GM21576 (cell line): ENCODE measurements at regions not wholly inside any gene's neighbourhood (a gene's known extent, or its start where the extent isn't known, plus 50 kb on each side); places are given as distances from the start of the nearest gene placed in this dataset.
"Not testable (repeated sequence)": the region's sequence is repeated elsewhere in the genome, so short reads cannot be mapped to it uniquely, and the experiment has no call there.

Experiments used
- ATAC-seq: cut with Tn5 transposase; IDR thresholded peaks from one replicate; pipeline ENCODE4 v1.9.1; 2021; ENCODE audit warnings: mild to moderate bottlenecking, moderate library complexity; ENCODE audit not compliant: unreplicated experiment

GRCh38 chr9:95788021-95788420, 87.5 kb upstream of the ERCC6L2 start:
- no peak for ATAC-seq

GRCh38 chr9:95785209-95785608, 90.3 kb upstream of the ERCC6L2 start:
- ATAC-seq = no peak

GRCh38 chr9:95784318-95784717, 91.2 kb upstream of the ERCC6L2 start:
- no peak for ATAC-seq

- no peak for ATAC-seq
Observed at GRCh38 chr9:95783426-95783975, 92.0 kb upstream of the ERCC6L2 start.

GRCh38 chr9:95780751-95781150, 94.7 kb upstream of the ERCC6L2 start:
- ATAC-seq = no peak

- ATAC-seq = no peak
Observed at GRCh38 chr9:95780121-95780520, 95.4 kb upstream of the ERCC6L2 start.

GRCh38 chr9:95779597-95779996, 95.9 kb upstream of the ERCC6L2 start:
- not testable (repeated sequence) for ATAC-seq

GRCh38 chr9:95778957-95779356, 96.5 kb upstream of the ERCC6L2 start:
- no peak for ATAC-seq

GRCh38 chr9:95777136-95777535, 98.4 kb upstream of the ERCC6L2 start:
- ATAC-seq = no peak

GRCh38 chr9:95776176-95776575, 99.3 kb upstream of the ERCC6L2 start:
- ATAC-seq = no peak

GRCh38 chr9:95775191-95775590, 100.3 kb upstream of the ERCC6L2 start:
- no peak for ATAC-seq

- no peak for ATAC-seq
Observed at GRCh38 chr9:95773053-95773418, 102.5 kb upstream of the ERCC6L2 start.

- ATAC-seq = no peak
Observed at GRCh38 chr9:95772320-95773052, 103.0 kb upstream of the ERCC6L2 start.

- no peak for ATAC-seq
Observed at GRCh38 chr9:95771556-95772246, 103.8 kb upstream of the ERCC6L2 start.

- no peak for ATAC-seq
Observed at GRCh38 chr9:95770653-95771131, 104.8 kb upstream of the ERCC6L2 start.

- ATAC-seq = no peak
Observed at GRCh38 chr9:95769909-95770433, 105.5 kb upstream of the ERCC6L2 start.

GRCh38 chr9:95769473-95769872, 106.0 kb upstream of the ERCC6L2 start:
- ATAC-seq = no peak

- ATAC-seq = no peak
Observed at GRCh38 chr9:95766906-95767305, 108.6 kb upstream of the ERCC6L2 start.

GRCh38 chr9:95764533-95765319, 110.8 kb upstream of the ERCC6L2 start:
- ATAC-seq = no peak

- ATAC-seq = no peak
Observed at GRCh38 chr9:95763983-95764382, 111.5 kb upstream of the ERCC6L2 start.

- ATAC-seq = no peak
Observed at GRCh38 chr9:95763006-95763405, 112.5 kb upstream of the ERCC6L2 start.
